Neuron (in vitro differentiated cells): ENCODE measurements at regions not wholly inside any gene's neighbourhood (a gene's known extent, or its start where the extent isn't known, plus 50 kb on each side); places are given as distances from the start of the nearest gene placed in this dataset.

Experiments
- H2AFZ ChIP-seq: one replicate; pipeline ENCODE4 v1.6.1; 2013; ENCODE audit warnings: low read depth, mild to moderate bottlenecking, inconsistent platforms, low read length, moderate library complexity
- H3K27me3 ChIP-seq: one replicate; pipeline ENCODE4 v1.6.1; 2013; ENCODE audit warnings: low read length; ENCODE audit not compliant: insufficient read depth
- H3K36me3 ChIP-seq: one replicate; pipeline ENCODE4 v1.6.1; 2013; ENCODE audit warnings: low read length; ENCODE audit not compliant: insufficient read depth
- H3K4me1 ChIP-seq: one replicate; pipeline ENCODE4 v1.6.1; 2013; ENCODE audit warnings: low read length; ENCODE audit not compliant: insufficient read depth
- H3K4me3 ChIP-seq: 2 replicates; pipeline ENCODE4 v1.5.1; 2013; ENCODE audit warnings: mild to moderate bottlenecking, low read length, moderate library complexity
- H3K9me3 ChIP-seq: one replicate; pipeline ENCODE4 v1.6.1; 2013; ENCODE audit warnings: low read length

DNA sequence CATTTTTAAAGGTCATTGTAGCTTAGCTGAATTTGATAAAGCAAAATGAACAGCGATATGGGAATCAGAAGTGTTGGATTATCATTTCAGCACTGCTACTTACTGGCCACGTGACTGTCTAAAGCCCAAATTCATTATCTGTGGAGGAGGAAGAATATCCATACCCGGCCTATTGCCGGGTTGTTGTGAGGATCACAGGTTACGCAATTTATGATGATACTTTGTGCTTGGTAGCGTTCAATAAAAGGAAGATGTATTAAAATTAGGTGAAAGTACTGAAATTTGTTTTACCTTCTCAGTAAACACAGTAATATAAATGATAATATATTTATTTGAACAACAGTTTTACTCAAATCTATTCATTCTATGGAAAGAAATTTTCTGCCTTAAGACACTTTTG is 1540.2 kb downstream of the ADGRL3 start:
- no peak overlapping the region for H2AFZ ChIP-seq
- H3K9me3 ChIP-seq = no peaks in the 10 kb centered on the region
- no peaks in the 10 kb centered on the region for H3K27me3 ChIP-seq
- no peaks in the 10 kb centered on the region for H3K4me1 ChIP-seq
- no peaks in the 10 kb centered on the region for H3K36me3 ChIP-seq
- no peak overlapping the region for H3K4me3 ChIP-seq

- Histone ChIP-seq H3K4me1 (no peaks in the 10 kb centered on the region), H3K9me3 (no peaks in the 10 kb centered on the region), H3K27me3 (no peaks in the 10 kb centered on the region), H2AFZ (no peak overlapping the region), H3K4me3 (no peak overlapping the region), H3K36me3 (no peaks in the 10 kb centered on the region)
These were observed 1517.0 kb downstream of the ADGRL3 start for GRCh38 chr4:62717154-62717553.

GRCh38 chr4:62711575-62711974 is 1511.4 kb downstream of the ADGRL3 start:
- Histone ChIP-seq H3K4me1 (no peaks in the 10 kb centered on the region), H3K4me3 (no peak overlapping the region), H2AFZ (no peak overlapping the region), H3K36me3 (no peaks in the 10 kb centered on the region), H3K9me3 (no peaks in the 10 kb centered on the region), H3K27me3 (no peaks in the 10 kb centered on the region)

- Histone ChIP-seq H3K36me3 (no peaks in the 10 kb centered on the region), H2AFZ (no peak overlapping the region), H3K9me3 (no peaks in the 10 kb centered on the region), H3K27me3 (no peaks in the 10 kb centered on the region), H3K4me1 (no peaks in the 10 kb centered on the region), H3K4me3 (no peak overlapping the region)
These were observed 1509.6 kb downstream of the ADGRL3 start for GRCh38 chr4:62709618-62710252.

DNA sequence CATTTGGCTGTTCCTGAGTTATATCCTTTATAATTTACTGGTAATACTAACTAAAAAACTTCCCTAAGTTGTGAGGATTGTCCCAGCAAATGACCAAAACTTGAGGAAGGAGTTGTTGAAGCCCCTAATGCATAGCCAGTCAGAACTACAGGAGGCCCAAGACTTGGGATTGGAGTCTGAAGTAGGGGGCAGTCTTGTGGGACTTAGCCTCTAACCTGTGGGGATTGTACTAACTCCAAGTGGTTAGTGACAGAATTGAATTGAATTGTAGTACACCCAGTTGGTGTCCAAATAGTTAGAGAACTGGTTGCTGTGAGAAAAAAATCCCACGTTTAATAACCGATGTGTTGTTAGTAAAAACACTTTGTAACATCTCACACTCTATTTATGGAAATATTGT is 1506.3 kb downstream of the ADGRL3 start:
- H3K36me3 ChIP-seq = no peaks in the 10 kb centered on the region
- H3K4me3 ChIP-seq = no peak overlapping the region
- no peaks in the 10 kb centered on the region for H3K9me3 ChIP-seq
- no peaks in the 10 kb centered on the region for H3K27me3 ChIP-seq
- no peaks in the 10 kb centered on the region for H3K4me1 ChIP-seq
- no peak overlapping the region for H2AFZ ChIP-seq

DNA sequence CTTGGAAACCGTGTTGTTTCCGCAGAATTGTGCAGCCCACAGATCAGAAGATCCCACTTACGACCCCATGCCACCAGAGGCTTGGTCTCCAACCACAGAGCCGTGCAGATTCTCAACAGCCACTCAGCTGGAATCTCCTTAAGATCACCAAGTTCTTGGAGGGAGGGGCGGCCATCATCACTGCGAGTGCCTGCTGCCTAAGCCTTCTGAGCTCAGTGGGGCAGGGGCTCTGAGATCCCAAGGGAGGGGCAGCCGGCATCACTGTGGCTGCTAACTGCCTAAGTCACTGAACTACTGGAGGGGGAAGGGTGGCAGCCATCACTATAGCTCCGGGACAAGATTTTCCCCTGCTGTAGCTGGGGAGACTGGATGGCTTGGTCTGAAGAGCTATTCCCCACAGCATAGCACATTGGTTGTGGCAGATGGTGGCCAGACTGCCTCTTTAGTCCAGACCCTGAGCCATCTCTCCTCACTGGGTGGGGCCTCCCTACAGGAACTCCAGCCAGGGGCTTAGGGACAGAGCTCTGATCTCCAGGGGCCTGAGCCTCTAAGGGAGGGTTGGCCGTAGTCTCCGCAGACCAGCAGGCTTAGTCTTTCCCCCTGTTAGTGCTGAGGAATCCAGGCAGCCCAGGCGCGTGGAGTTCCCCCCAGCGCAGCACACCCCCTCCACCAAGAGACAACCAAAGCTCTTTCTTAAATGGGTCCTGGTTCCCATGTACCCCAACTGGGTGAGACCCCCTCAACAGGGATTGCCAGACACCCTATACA is 1483.9 kb downstream of the ADGRL3 start:
- no peak overlapping the region for H2AFZ ChIP-seq
- H3K36me3 ChIP-seq = no peaks in the 10 kb centered on the region
- no peak overlapping the region for H3K4me3 ChIP-seq
- H3K4me1 ChIP-seq = no peaks in the 10 kb centered on the region
- no peaks in the 10 kb centered on the region for H3K27me3 ChIP-seq
- no peaks in the 10 kb centered on the region for H3K9me3 ChIP-seq

GRCh38 chr4:62676962-62677361 is 1476.8 kb downstream of the ADGRL3 start:
- Histone ChIP-seq H2AFZ (no peak overlapping the region), H3K4me1 (no peaks in the 10 kb centered on the region)

DNA sequence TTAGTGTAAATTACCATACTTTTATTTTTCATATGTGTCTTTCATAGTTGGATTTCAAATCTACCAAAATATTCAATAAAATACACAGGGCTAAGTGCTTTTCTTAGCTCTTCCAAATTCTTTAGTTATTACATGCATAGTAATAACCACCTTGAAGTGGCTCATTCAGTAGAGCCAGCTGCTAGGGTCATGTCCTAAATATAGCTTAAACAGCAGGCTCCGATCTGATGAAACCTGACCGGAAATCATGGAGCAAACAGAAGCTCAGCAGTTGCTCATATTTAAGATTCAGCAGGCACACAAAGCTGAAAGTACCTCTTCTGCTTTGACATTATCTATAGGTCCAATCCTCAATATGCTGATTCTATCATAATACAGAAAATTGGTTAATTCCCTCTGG is 1470.4 kb downstream of the ADGRL3 start:
- Histone ChIP-seq H3K27me3 (no peaks in the 10 kb centered on the region), H3K9me3 (peaks cover 5% of the 10 kb centered on the region), H3K4me1 (peaks cover 4% of the 10 kb centered on the region), H3K36me3 (no peaks in the 10 kb centered on the region), H3K4me3 (no peak overlapping the region), H2AFZ (no peak overlapping the region)

More at GRCh38 chr4:62676962-62677361, 1476.8 kb downstream of the ADGRL3 start:
- no peaks in the 10 kb centered on the region for H3K36me3 ChIP-seq
- H3K27me3 ChIP-seq = no peaks in the 10 kb centered on the region
- no peaks in the 10 kb centered on the region for H3K9me3 ChIP-seq
- no peak overlapping the region for H3K4me3 ChIP-seq

GRCh38 chr4:62661821-62662220 is 1461.7 kb downstream of the ADGRL3 start:
- H2AFZ ChIP-seq = no peak overlapping the region

DNA sequence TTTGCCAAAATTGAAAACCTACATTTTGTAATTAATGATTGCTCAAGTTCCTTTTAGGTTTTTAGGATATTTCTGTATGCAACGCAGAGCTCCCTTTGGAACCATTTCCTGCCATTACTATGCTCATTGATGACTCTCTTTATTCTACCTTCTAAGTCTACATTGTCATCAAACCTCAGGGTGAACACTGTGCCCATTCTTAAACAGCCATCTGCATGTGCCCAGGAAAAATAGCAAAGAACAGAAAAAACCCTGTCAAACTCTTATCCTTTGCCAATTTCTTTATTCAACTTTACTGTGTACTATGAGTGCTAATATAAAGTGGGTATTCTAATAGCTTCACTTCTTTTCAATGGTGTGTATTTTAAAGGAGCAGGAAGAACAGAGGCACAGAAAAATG is 1455.9 kb downstream of the ADGRL3 start:
- Histone ChIP-seq H3K27me3 (no peaks in the 10 kb centered on the region), H3K4me3 (no peak overlapping the region), H3K4me1 (no peaks in the 10 kb centered on the region), H3K36me3 (no peaks in the 10 kb centered on the region), H2AFZ (no peak overlapping the region), H3K9me3 (no peaks in the 10 kb centered on the region)

More at GRCh38 chr4:62661821-62662220, 1461.7 kb downstream of the ADGRL3 start:
- no peaks in the 10 kb centered on the region for H3K36me3 ChIP-seq
- H3K4me3 ChIP-seq = no peak overlapping the region
- no peaks in the 10 kb centered on the region for H3K4me1 ChIP-seq
- no peaks in the 10 kb centered on the region for H3K27me3 ChIP-seq
- peaks cover 5% of the 10 kb centered on the region for H3K9me3 ChIP-seq

DNA sequence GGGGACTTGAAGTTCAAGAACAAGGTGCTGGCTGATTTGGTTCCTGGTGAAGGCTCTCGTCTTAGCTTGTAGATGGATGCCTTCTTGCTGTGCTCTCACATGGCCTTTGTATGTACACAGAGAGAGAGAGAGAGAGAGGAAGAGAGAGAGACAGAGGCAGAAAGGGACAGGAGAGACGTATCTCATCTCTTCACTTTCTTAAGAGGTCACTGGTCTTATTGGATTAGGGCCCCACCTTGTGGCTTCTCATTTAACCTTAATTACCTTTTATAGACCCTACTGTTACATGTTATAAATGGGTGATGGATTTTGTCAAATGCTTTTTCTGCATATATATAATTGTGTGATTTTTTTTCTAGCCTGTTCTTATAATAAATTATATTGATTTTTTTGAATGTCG is 1444.2 kb downstream of the ADGRL3 start:
- Histone ChIP-seq H3K36me3 (no peaks in the 10 kb centered on the region), H3K27me3 (no peaks in the 10 kb centered on the region), H3K4me3 (no peak overlapping the region)

GRCh38 chr4:62640296-62640695 is 1440.2 kb downstream of the ADGRL3 start:
- Histone ChIP-seq H3K27me3 (no peaks in the 10 kb centered on the region), H3K4me1 (no peaks in the 10 kb centered on the region), H3K9me3 (no peaks in the 10 kb centered on the region), H3K4me3 (no peak overlapping the region), H3K36me3 (no peaks in the 10 kb centered on the region), H2AFZ (no peak overlapping the region)

More for the DNA sequence above, 1444.2 kb downstream of the ADGRL3 start:
- Histone ChIP-seq H3K9me3 (no peaks in the 10 kb centered on the region), H2AFZ (no peak overlapping the region), H3K4me1 (no peaks in the 10 kb centered on the region)

- H3K36me3 ChIP-seq = no peaks in the 10 kb centered on the region
- no peaks in the 10 kb centered on the region for H3K9me3 ChIP-seq
- H2AFZ ChIP-seq = no peak overlapping the region
- H3K27me3 ChIP-seq = no peaks in the 10 kb centered on the region
- no peak overlapping the region for H3K4me3 ChIP-seq
- H3K4me1 ChIP-seq = no peaks in the 10 kb centered on the region
These were observed 1427.5 kb downstream of the ADGRL3 start for GRCh38 chr4:62627671-62628070.
